ENCODE measurements at regions not wholly inside any gene's neighbourhood (a gene's known extent, or its start where the extent isn't known, plus 50 kb on each side); places are given as distances from the start of the nearest gene placed in this dataset.

DNA sequence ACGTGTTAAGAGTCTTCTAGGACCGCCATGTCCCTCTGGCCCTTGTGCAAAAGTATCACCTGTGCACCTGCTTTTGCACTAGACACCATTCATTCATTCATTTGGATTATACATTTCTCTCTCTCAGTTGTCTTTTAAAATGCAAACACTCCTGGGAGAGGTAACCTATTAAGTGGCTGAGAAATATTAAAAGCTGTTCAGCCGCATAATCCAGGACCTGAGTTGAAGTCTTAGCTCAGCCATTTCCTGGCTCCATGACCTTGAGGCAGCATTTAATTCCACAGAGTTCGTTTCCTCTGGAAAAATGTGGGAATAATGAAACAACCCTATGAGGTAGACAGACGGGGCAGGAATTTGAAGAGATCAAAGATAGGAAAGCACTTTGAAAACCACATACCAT lies 251.6 kb downstream of the RPS24 start:
- TF ChIP-seq, protein P1, sequence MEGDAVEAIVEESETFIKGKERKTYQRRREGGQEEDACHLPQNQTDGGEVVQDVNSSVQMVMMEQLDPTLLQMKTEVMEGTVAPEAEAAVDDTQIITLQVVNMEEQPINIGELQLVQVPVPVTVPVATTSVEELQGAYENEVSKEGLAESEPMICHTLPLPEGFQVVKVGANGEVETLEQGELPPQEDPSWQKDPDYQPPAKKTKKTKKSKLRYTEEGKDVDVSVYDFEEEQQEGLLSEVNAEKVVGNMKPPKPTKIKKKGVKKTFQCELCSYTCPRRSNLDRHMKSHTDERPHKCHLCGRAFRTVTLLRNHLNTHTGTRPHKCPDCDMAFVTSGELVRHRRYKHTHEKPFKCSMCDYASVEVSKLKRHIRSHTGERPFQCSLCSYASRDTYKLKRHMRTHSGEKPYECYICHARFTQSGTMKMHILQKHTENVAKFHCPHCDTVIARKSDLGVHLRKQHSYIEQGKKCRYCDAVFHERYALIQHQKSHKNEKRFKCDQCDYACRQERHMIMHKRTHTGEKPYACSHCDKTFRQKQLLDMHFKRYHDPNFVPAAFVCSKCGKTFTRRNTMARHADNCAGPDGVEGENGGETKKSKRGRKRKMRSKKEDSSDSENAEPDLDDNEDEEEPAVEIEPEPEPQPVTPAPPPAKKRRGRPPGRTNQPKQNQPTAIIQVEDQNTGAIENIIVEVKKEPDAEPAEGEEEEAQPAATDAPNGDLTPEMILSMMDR (IDR thresholded peaks at IDR 0.05): no peak
- 46 to 86% (median 58%) methylated on average over 5 of the region's 5 CpGs for WGBS, 3 donors
- Histone ChIP-seq H3K36me3 (ENCODE audit: insufficient read depth in 1 of 2, low read depth in 1 of 2) (no peaks in the 10 kb centered on the region), H3K27ac (no peak overlapping the region), H3K9me3 (no peaks in the 10 kb centered on the region), H3K4me3 (no peak overlapping the region), H3K27me3 (ENCODE audit: insufficient read depth in 3 of 3, low read length in 2 of 3) (no peaks in the 10 kb centered on the region), H3K4me1 (no peaks in the 10 kb centered on the region)
- intact Hi-C loops (cut with DNase I): no loop called here
- no peak for DNase-seq
- ATAC-seq: no peak

DNA sequence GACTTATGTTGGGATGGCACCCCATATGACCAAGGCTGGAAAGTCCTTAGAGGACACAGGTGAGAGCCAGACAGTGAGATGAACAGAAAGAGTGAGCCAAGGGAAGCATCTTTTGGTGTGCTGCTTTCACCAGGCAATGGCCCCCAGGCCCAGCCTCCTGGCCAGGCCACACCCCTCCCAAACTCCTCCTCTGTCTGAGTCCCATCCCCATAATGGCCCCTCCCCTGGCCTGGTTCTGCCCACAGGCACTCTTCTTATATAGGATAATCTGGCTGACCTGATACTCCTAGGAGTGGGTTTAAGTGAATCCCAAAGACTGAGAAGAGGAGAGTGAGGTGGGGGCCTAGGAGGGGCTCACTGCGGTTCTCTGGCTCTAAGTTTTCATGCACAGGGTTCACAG lies 252.5 kb downstream of the RPS24 start:
- 78 to 86% (median 84%) methylated on average over 1 of the region's 1 CpG for WGBS, 3 donors
- no peak overlapping the region for H3K27ac ChIP-seq
- TF ChIP-seq, protein P1 (IDR thresholded peaks at IDR 0.05): no peak
- H3K27me3 ChIP-seq (ENCODE audit: insufficient read depth in 3 of 3, low read length in 2 of 3): no peaks in the 10 kb centered on the region
- peak in 1 of 2 donors; percentile 12 for DNase-seq
- H3K4me3 ChIP-seq: no peak overlapping the region
- no peaks in the 10 kb centered on the region for H3K36me3 ChIP-seq (ENCODE audit: insufficient read depth in 1 of 2, low read depth in 1 of 2)
- no peaks in the 10 kb centered on the region for H3K9me3 ChIP-seq
- no peaks in the 10 kb centered on the region for H3K4me1 ChIP-seq
- no peak for ATAC-seq
- intact Hi-C loops (cut with DNase I): no loop called here

DNA sequence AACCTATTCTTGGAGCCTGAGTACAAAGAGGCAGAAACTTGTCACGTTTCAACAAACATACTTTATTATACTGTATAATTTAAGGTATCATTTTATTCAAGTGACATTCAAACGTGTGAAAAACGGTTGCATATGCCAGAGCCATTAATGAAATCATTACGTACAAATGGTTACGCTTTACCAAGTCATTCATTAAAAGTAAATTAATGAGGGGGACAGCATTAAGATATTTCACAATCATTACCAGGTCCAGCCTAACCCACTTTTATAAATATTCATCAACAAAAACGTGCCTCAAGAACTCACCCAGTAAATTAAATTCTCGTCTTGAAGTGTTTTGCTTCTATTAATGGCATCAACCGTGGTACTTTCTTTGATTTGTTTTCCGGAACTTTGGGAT lies 253.0 kb downstream of the RPS24 start:
- Histone ChIP-seq H3K27me3 (ENCODE audit: insufficient read depth in 3 of 3, low read length in 2 of 3) (no peaks in the 10 kb centered on the region), H3K9me3 (no peaks in the 10 kb centered on the region), H3K36me3 (ENCODE audit: insufficient read depth in 1 of 2, low read depth in 1 of 2) (no peaks in the 10 kb centered on the region), H3K4me3 (no peak overlapping the region), H3K27ac (no peak overlapping the region), H3K4me1 (no peaks in the 10 kb centered on the region)
- ATAC-seq (no peak), DNase-seq (no peak)
- intact Hi-C loops (cut with DNase I): no loop called here
- TF ChIP-seq, protein P1 (IDR thresholded peaks at IDR 0.05): no peak
- WGBS, 3 donors: 80 to 85% (median 84%) methylated on average over 9 of the region's 9 CpGs

DNA sequence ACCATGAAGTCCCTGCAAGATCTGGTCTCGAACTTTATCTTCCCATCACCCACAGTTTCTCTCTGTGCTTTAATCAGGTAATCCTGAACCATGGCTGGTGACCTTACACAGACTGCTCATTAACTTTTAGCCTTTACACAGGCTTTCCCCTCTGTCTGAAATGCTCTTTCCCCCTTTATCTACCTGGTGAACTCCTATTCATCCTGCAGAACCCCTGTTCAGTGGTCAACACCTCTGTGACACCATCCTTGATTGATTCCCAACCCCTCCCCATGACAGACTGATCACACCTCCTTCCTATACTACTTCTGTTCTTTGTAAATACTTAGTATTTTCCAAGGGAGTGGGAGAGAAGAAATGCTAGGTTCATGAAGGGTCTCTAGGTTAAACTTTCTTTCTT lies 254.0 kb downstream of the RPS24 start:
- DNase-seq (no peak), ATAC-seq (no peak)
- H3K27ac ChIP-seq: no peak overlapping the region
- no peaks in the 10 kb centered on the region for H3K36me3 ChIP-seq (ENCODE audit: insufficient read depth in 1 of 2, low read depth in 1 of 2)
- intact Hi-C loops (cut with DNase I): no loop called here
- H3K9me3 ChIP-seq: no peaks in the 10 kb centered on the region
- no peaks in the 10 kb centered on the region for H3K4me1 ChIP-seq
- H3K27me3 ChIP-seq (ENCODE audit: insufficient read depth in 3 of 3, low read length in 2 of 3): no peaks in the 10 kb centered on the region
- TF ChIP-seq, protein P1 (IDR thresholded peaks at IDR 0.05): no peak
- 82 to 89% (median 88%) methylated on average over 1 of the region's 1 CpG for WGBS, 3 donors
- H3K4me3 ChIP-seq: no peak overlapping the region

DNA sequence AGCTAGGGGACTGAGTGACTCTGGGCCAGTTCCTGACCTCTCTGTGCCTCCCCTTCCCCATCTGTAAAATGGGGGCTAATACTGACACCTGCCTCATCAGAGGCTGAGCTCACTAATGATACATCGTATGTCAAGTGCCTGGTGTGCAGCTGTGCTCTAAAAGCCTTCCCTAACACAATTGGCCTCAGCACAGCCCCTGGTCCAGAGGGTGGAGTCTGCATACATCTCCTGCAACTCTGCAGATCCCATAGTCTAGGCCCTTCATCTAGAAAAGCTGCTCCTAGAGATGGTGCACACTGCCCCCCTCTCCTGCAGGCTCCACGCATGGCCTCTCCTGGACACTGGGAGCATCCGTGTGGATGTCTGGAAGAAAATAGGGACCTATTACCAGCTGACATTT lies 255.0 kb downstream of the RPS24 start:
- TF ChIP-seq, protein P1 (IDR thresholded peaks at IDR 0.05): no peak
- WGBS, 3 donors: 83 to 89% (median 84%) methylated on average over 3 of the region's 3 CpGs
- no peaks in the 10 kb centered on the region for H3K9me3 ChIP-seq
- intact Hi-C loops (cut with DNase I): no loop called here
- H3K4me3 ChIP-seq: no peak overlapping the region
- ATAC-seq (no peak), DNase-seq (no peak)
- H3K27ac ChIP-seq: no peak overlapping the region
- peaks cover 8% of the 10 kb centered on the region for H3K4me1 ChIP-seq
- no peaks in the 10 kb centered on the region for H3K36me3 ChIP-seq (ENCODE audit: insufficient read depth in 1 of 2, low read depth in 1 of 2)
- no peaks in the 10 kb centered on the region for H3K27me3 ChIP-seq (ENCODE audit: insufficient read depth in 3 of 3, low read length in 2 of 3)
